ENCODE measurements at regions not wholly inside any gene's neighbourhood (a gene's known extent, or its start where the extent isn't known, plus 50 kb on each side); places are given as distances from the start of the nearest gene placed in this dataset.

DNA sequence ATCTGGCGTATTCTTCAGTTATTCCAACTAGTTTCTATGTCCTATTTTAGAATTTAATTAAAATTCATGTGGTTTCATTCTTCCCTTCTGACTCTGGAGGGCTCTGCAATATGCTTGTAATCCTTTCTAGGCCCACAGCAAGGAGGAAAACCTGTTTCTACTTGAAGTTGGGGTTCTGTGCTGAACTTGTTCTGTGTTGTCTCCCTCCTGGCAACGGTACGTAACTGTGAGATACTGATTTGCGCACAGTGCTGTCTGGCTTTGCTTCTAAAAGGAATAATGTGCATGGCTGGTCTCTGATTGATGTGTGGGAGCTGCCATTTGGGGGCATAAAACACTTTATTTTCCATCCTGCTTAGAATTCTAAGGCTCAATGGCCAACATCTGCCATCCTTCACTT lies 81.7 kb downstream of the NABP1 start:
- WGBS (ENCODE audit: insufficient coverage, insufficient replicate concordance, low lambda C conversion rate, missing lambda C conversion rate), result 93% methylated on average over 4 of the region's 4 CpGs
- Histone ChIP-seq H3K9ac (ENCODE audit: control insufficient read depth, insufficient read depth, low read length) (no peak overlapping the region), H3K9me3 (replicated peaks; ENCODE audit: control insufficient read depth, insufficient read depth, low read length) (no peaks in the 10 kb centered on the region), H3K4me2 (ENCODE audit: control insufficient read depth, insufficient read depth) (no peak overlapping the region), H3K79me2 (ENCODE audit: control insufficient read depth, insufficient read depth, low read length) (no peaks in the 10 kb centered on the region), H3K4me3 (no peak overlapping the region), H3K36me3 (ENCODE audit: control insufficient read depth in 2 of 2, insufficient read depth in 2 of 2, low read length in 1 of 2) (no peaks in the 10 kb centered on the region), H2AFZ (ENCODE audit: control insufficient read depth, low read depth, low read length) (no peak overlapping the region), H4K20me1 (ENCODE audit: control insufficient read depth, insufficient read depth) (no peaks in the 10 kb centered on the region), H3K27ac (ENCODE audit: control insufficient read depth, insufficient read depth) (no peak overlapping the region), H3K4me1 (ENCODE audit: control insufficient read depth, insufficient read depth, low read length) (0 out of 2 replicates have a peak, but pooled peaks cover 2% of the 10 kb centered on the region), H3K27me3 (replicated peaks in 1 of 2; ENCODE audit: control insufficient read depth in 2 of 2, insufficient read depth in 2 of 2, low read length in 1 of 2) (no peaks in the 10 kb centered on the region)
- in situ Hi-C loops (cut with MboI), result no loop called here
- FAIRE-seq (no peak), ATAC-seq (no peak), DNase-seq (ENCODE audit: low read depth, low spot score) (no peak)
- POLR2A ChIA-PET, result interaction anchor here (2.1 kb wide), 1 partner anchor 11 kb away, joined by 9 read pairs; no protein-coding TSS in a partner anchor
- CTCF ChIA-PET, result interaction anchor here (0.6 to 4.2 kb wide), 17 partner anchors 10 to 403 kb away, joined by 3 to 41 read pairs (median 6); no protein-coding TSS in a partner anchor
- intact Hi-C loops (cut with micrococcal nuclease; ENCODE audit: unreplicated experiment), result loop anchor here (2.0 to 5.0 kb wide), 4 partner anchors 33 to 403 kb away; no protein-coding TSS in a partner anchor
- SMC1A ChIA-PET (ENCODE audit: uncharacterized antibody, unreplicated experiment), result interaction anchor here (0.6 to 3.1 kb wide), 12 partner anchors 9 to 403 kb away, joined by 3 to 20 read pairs (median 6); no protein-coding TSS in a partner anchor
- RAD21 ChIA-PET (ENCODE audit: unreplicated experiment), result interaction anchor here (1.1 to 2.2 kb wide), 5 partner anchors 20 to 403 kb away, joined by 3 to 15 read pairs (median 5); no protein-coding TSS in a partner anchor
- no TSS peak for BruUV-seq (replicated peaks)
- TF ChIP-seq, protein P1, sequence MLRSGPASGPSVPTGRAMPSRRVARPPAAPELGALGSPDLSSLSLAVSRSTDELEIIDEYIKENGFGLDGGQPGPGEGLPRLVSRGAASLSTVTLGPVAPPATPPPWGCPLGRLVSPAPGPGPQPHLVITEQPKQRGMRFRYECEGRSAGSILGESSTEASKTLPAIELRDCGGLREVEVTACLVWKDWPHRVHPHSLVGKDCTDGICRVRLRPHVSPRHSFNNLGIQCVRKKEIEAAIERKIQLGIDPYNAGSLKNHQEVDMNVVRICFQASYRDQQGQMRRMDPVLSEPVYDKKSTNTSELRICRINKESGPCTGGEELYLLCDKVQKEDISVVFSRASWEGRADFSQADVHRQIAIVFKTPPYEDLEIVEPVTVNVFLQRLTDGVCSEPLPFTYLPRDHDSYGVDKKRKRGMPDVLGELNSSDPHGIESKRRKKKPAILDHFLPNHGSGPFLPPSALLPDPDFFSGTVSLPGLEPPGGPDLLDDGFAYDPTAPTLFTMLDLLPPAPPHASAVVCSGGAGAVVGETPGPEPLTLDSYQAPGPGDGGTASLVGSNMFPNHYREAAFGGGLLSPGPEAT (IDR thresholded peaks at IDR 0.05; ENCODE audit: low read depth), result no peak
- no peak for TF ChIP-seq SRF (IDR thresholded peaks at IDR 0.05; ENCODE audit: low read depth in 2 of 2, low read length in 2 of 2)
- TF ChIP-seq SPI1 (IDR thresholded peaks at IDR 0.05; ENCODE audit: borderline replicate concordance, insufficient read depth, low read depth, low read length), result no peak
- TF ChIP-seq POLR2A (IDR thresholded peaks at IDR 0.05; ENCODE audit: low read depth, low read length), result no peak
- TF ChIP-seq ATF7 (IDR thresholded peaks at IDR 0.05; ENCODE audit: low read depth), result no peak
- no peak for TF ChIP-seq ZNF274 (IDR thresholded peaks at IDR 0.05; ENCODE audit: insufficient read depth, insufficient read length)
- TF ChIP-seq SP1 (IDR thresholded peaks at IDR 0.05; ENCODE audit: low read depth, low read length), result no peak
- TF ChIP-seq, protein P2, sequence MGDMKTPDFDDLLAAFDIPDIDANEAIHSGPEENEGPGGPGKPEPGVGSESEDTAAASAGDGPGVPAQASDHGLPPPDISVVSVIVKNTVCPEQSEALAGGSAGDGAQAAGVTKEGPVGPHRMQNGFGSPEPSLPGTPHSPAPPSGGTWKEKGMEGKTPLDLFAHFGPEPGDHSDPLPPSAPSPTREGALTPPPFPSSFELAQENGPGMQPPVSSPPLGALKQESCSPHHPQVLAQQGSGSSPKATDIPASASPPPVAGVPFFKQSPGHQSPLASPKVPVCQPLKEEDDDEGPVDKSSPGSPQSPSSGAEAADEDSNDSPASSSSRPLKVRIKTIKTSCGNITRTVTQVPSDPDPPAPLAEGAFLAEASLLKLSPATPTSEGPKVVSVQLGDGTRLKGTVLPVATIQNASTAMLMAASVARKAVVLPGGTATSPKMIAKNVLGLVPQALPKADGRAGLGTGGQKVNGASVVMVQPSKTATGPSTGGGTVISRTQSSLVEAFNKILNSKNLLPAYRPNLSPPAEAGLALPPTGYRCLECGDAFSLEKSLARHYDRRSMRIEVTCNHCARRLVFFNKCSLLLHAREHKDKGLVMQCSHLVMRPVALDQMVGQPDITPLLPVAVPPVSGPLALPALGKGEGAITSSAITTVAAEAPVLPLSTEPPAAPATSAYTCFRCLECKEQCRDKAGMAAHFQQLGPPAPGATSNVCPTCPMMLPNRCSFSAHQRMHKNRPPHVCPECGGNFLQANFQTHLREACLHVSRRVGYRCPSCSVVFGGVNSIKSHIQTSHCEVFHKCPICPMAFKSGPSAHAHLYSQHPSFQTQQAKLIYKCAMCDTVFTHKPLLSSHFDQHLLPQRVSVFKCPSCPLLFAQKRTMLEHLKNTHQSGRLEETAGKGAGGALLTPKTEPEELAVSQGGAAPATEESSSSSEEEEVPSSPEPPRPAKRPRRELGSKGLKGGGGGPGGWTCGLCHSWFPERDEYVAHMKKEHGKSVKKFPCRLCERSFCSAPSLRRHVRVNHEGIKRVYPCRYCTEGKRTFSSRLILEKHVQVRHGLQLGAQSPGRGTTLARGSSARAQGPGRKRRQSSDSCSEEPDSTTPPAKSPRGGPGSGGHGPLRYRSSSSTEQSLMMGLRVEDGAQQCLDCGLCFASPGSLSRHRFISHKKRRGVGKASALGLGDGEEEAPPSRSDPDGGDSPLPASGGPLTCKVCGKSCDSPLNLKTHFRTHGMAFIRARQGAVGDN (IDR thresholded peaks at IDR 0.05), result no peak
- TF ChIP-seq, protein P3, sequence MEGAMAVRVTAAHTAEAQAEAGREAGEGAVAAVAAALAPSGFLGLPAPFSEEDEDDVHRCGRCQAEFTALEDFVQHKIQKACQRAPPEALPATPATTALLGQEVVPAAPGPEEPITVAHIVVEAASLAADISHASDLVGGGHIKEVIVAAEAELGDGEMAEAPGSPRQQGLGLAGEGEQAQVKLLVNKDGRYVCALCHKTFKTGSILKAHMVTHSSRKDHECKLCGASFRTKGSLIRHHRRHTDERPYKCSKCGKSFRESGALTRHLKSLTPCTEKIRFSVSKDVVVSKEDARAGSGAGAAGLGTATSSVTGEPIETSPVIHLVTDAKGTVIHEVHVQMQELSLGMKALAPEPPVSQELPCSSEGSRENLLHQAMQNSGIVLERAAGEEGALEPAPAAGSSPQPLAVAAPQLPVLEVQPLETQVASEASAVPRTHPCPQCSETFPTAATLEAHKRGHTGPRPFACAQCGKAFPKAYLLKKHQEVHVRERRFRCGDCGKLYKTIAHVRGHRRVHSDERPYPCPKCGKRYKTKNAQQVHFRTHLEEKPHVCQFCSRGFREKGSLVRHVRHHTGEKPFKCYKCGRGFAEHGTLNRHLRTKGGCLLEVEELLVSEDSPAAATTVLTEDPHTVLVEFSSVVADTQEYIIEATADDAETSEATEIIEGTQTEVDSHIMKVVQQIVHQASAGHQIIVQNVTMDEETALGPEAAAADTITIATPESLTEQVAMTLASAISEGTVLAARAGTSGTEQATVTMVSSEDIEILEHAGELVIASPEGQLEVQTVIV (IDR thresholded peaks at IDR 0.05; ENCODE audit: borderline replicate concordance, partially characterized antibody), result no peak
- no peak for TF ChIP-seq FOXK2 (IDR thresholded peaks at IDR 0.05)
- no peak for TF ChIP-seq RAD21 (IDR thresholded peaks at IDR 0.05; ENCODE audit: insufficient read depth, low read depth, low read length)
- TF ChIP-seq, protein P4, sequence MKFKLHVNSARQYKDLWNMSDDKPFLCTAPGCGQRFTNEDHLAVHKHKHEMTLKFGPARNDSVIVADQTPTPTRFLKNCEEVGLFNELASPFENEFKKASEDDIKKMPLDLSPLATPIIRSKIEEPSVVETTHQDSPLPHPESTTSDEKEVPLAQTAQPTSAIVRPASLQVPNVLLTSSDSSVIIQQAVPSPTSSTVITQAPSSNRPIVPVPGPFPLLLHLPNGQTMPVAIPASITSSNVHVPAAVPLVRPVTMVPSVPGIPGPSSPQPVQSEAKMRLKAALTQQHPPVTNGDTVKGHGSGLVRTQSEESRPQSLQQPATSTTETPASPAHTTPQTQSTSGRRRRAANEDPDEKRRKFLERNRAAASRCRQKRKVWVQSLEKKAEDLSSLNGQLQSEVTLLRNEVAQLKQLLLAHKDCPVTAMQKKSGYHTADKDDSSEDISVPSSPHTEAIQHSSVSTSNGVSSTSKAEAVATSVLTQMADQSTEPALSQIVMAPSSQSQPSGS (IDR thresholded peaks at IDR 0.05; ENCODE audit: low read length), result no peak
- TF ChIP-seq BMI1 (IDR thresholded peaks at IDR 0.05; ENCODE audit: borderline replicate concordance), result no peak
- TF ChIP-seq, protein P5, sequence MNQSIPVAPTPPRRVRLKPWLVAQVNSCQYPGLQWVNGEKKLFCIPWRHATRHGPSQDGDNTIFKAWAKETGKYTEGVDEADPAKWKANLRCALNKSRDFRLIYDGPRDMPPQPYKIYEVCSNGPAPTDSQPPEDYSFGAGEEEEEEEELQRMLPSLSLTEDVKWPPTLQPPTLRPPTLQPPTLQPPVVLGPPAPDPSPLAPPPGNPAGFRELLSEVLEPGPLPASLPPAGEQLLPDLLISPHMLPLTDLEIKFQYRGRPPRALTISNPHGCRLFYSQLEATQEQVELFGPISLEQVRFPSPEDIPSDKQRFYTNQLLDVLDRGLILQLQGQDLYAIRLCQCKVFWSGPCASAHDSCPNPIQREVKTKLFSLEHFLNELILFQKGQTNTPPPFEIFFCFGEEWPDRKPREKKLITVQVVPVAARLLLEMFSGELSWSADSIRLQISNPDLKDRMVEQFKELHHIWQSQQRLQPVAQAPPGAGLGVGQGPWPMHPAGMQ (IDR thresholded peaks at IDR 0.05; ENCODE audit: borderline replicate concordance), result no peak
